ENCODE measurements at regions not wholly inside any gene's neighbourhood (a gene's known extent, or its start where the extent isn't known, plus 50 kb on each side); places are given as distances from the start of the nearest gene placed in this dataset.
A peak's percentile ranks its signal among the peaks of the same experiment; 100 is the strongest.
"Not testable (repeated sequence)": the region's sequence is repeated elsewhere in the genome, so short reads cannot be mapped to it uniquely, and the experiment has no call there.

DNA sequence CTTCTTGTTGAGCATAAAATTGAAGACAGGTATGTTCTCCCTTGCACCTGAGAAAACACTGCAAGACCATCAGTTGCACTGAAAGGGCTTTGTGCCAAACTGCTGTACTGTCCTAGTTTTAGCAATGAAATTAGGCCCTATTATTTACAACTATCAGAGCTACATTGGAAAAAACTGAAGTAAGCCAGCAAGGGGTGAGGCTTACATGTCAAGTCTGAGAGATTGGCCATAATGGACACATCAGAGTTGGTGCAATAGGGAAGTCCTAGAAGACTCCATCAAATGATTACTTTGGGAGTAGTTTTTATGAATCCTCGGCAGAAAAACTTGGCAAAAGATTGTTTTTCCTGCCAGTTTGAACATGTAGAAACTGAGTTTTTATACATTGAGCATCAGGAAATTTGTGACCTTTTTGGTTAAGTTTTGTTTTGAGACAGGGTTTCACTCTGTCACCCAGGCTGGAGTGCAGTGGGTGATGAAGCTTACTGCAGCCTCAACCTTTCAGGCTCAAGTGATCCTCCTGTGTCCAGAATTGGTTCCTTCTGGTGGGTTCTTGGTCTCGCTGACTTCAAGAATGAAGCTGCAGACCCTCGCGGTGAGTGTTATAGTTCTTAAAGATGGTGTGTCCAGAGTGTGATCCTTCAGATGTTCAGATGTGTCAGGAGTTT lies 160.1 kb upstream of the BANK1 start:
- no peak overlapping the region for H2AFZ ChIP-seq (replicated peaks)
- no peaks in the 10 kb centered on the region for H3K4me1 ChIP-seq
- H3K27ac ChIP-seq, result no peak overlapping the region
- TF ChIP-seq EZH2phosphoT487 (IDR thresholded peaks at IDR 0.05) (no peak), EZH2 (IDR thresholded peaks at IDR 0.05) (no peak), CTCF (IDR thresholded peaks at IDR 0.05) (no peak)
- no peaks in the 10 kb centered on the region for H3K36me3 Mint-ChIP-seq
- H3K79me2 ChIP-seq (ENCODE audit: low read depth), result no peaks in the 10 kb centered on the region
- no peaks in the 10 kb centered on the region for H3K9me3 ChIP-seq (ENCODE audit: low read depth)
- H4K20me1 ChIP-seq (ENCODE audit: low read depth), result no peaks in the 10 kb centered on the region
- no peaks in the 10 kb centered on the region for H3K36me3 ChIP-seq
- H3K27me3 ChIP-seq, result no peaks in the 10 kb centered on the region
- no peak for DNase-seq (ENCODE audit: low spot score)
- H3K4me2 ChIP-seq, result no peak overlapping the region
- H3K27ac Mint-ChIP-seq, result no peak overlapping the region
- no peaks in the 10 kb centered on the region for H3F3A ChIP-seq (ENCODE audit: low read depth)
- H3K9ac ChIP-seq, result no peak overlapping the region
- no peak overlapping the region for H3K4me3 ChIP-seq
- H3K4me1 Mint-ChIP-seq, result no peaks in the 10 kb centered on the region
- H3K27me3 Mint-ChIP-seq (ENCODE audit: insufficient read depth, low read depth), result no peaks in the 10 kb centered on the region
- peaks cover 2% of the 10 kb centered on the region for H3K9me3 Mint-ChIP-seq
- no peak overlapping the region for H3K4me3 Mint-ChIP-seq

GRCh38 chr4:101621120-101621519 lies 169.4 kb upstream of the BANK1 start:
- peak overlapping the region; percentile 3 for H2AFZ ChIP-seq (replicated peaks)
- no peak overlapping the region for H3K9ac ChIP-seq
- no peaks in the 10 kb centered on the region for H3K9me3 Mint-ChIP-seq
- H3K4me1 ChIP-seq, result no peaks in the 10 kb centered on the region
- no peaks in the 10 kb centered on the region for H3K9me3 ChIP-seq (ENCODE audit: low read depth)
- no peaks in the 10 kb centered on the region for H3F3A ChIP-seq (ENCODE audit: low read depth)
- H3K36me3 ChIP-seq, result no peaks in the 10 kb centered on the region
- H3K4me3 ChIP-seq, result no peak overlapping the region
- peaks cover 9% of the 10 kb centered on the region for H3K4me1 Mint-ChIP-seq
- TF ChIP-seq EZH2phosphoT487 (IDR thresholded peaks at IDR 0.05) (no peak), CTCF (IDR thresholded peaks at IDR 0.05) (no peak), EZH2 (IDR thresholded peaks at IDR 0.05) (no peak)
- no peaks in the 10 kb centered on the region for H4K20me1 ChIP-seq (ENCODE audit: low read depth)
- H3K36me3 Mint-ChIP-seq, result no peaks in the 10 kb centered on the region
- H3K27ac Mint-ChIP-seq, result no peak overlapping the region
- no peak overlapping the region for H3K4me3 Mint-ChIP-seq
- no peak for DNase-seq (ENCODE audit: low spot score)
- no peak overlapping the region for H3K4me2 ChIP-seq
- H3K27me3 Mint-ChIP-seq (ENCODE audit: insufficient read depth, low read depth), result no peaks in the 10 kb centered on the region
- H3K27me3 ChIP-seq, result no peaks in the 10 kb centered on the region
- H3K79me2 ChIP-seq (ENCODE audit: low read depth), result no peaks in the 10 kb centered on the region
- no peak overlapping the region for H3K27ac ChIP-seq

DNA sequence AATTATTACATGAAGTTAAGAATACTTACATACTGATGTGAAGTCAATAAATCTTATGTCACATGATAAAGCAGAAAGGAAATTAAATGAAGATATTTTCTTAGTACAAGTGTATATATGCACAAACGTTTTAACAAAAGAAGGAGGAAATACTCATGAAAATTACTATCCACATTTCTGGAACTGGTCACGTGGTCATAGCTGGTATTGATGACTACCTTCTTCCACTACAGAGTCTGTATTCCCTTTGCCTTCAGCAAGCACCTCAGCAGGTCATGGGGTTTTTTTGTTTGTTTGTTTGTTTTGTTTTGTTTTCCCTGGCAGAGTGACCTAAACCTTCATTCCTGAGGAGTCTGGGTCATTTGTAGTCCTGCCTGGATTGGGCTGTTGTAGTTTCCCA lies 174.9 kb upstream of the BANK1 start:
- Mint-ChIP-seq H3K9me3 (peaks cover 5% of the 10 kb centered on the region), H3K4me1 (no peaks in the 10 kb centered on the region), H3K4me3 (no peak overlapping the region), H3K27me3 (ENCODE audit: insufficient read depth, low read depth) (no peaks in the 10 kb centered on the region), H3K27ac (no peak overlapping the region), H3K36me3 (no peaks in the 10 kb centered on the region)
- H3K9me3 ChIP-seq (ENCODE audit: low read depth), result no peaks in the 10 kb centered on the region
- H3F3A ChIP-seq (ENCODE audit: low read depth), result no peaks in the 10 kb centered on the region
- H3K4me3 ChIP-seq, result no peak overlapping the region
- no peaks in the 10 kb centered on the region for H3K36me3 ChIP-seq
- no peaks in the 10 kb centered on the region for H3K4me1 ChIP-seq
- H3K4me2 ChIP-seq, result no peak overlapping the region
- TF ChIP-seq EZH2 (IDR thresholded peaks at IDR 0.05) (no peak), EZH2phosphoT487 (IDR thresholded peaks at IDR 0.05) (no peak), CTCF (IDR thresholded peaks at IDR 0.05) (no peak)
- no peak overlapping the region for H2AFZ ChIP-seq (replicated peaks)
- no peaks in the 10 kb centered on the region for H4K20me1 ChIP-seq (ENCODE audit: low read depth)
- no peak overlapping the region for H3K9ac ChIP-seq
- no peak for DNase-seq (ENCODE audit: low spot score)
- H3K27me3 ChIP-seq, result no peaks in the 10 kb centered on the region
- H3K79me2 ChIP-seq (ENCODE audit: low read depth), result no peaks in the 10 kb centered on the region
- no peak overlapping the region for H3K27ac ChIP-seq

- not testable (repeated sequence) for H3K27ac ChIP-seq; H3F3A ChIP-seq (ENCODE audit: low read depth); H2AFZ ChIP-seq (replicated peaks); H3K4me2 ChIP-seq; H3K9me3 Mint-ChIP-seq; DNase-seq (ENCODE audit: low spot score); H3K79me2 ChIP-seq (ENCODE audit: low read depth); H3K4me1 Mint-ChIP-seq; H3K27me3 Mint-ChIP-seq (ENCODE audit: insufficient read depth, low read depth); H3K4me3 ChIP-seq; H3K36me3 ChIP-seq; H3K36me3 Mint-ChIP-seq; H3K27ac Mint-ChIP-seq; H3K9ac ChIP-seq; H3K9me3 ChIP-seq (ENCODE audit: low read depth); H3K4me3 Mint-ChIP-seq; H3K4me1 ChIP-seq; H3K27me3 ChIP-seq; H4K20me1 ChIP-seq (ENCODE audit: low read depth)
These were observed 183.5 kb upstream of the BANK1 start for GRCh38 chr4:101606989-101607388.
